SU-DHL-6 (cell line): ENCODE measurements at regions not wholly inside any gene's neighbourhood (a gene's known extent, or its start where the extent isn't known, plus 50 kb on each side); places are given as distances from the start of the nearest gene placed in this dataset.

Experiments used
- H2AFZ ChIP-seq: fragments of 200-600 bp; sonication (generic); 2 replicates; pipeline ENCODE4 v1.6.1; 2014; ENCODE audit warnings: low read depth, mild to moderate bottlenecking, moderate library complexity, mixed read lengths, antibody characterized with exemption, low read length; ENCODE audit not compliant: severe bottlenecking
- H3F3A ChIP-seq: fragments of 200-600 bp; shearing (Covaris generic); 2 replicates; pipeline ENCODE4 v1.6.0; 2016; ENCODE audit warnings: antibody characterized with exemption, mild to moderate bottlenecking; ENCODE audit not compliant: insufficient read depth
- H3K27ac ChIP-seq: fragments of 200-600 bp; sonication (generic); 2 replicates; pipeline ENCODE4 v1.5.1; 2016; ENCODE audit warnings: low read depth, mild to moderate bottlenecking, low read length, moderate library complexity, mixed read lengths
- H3K27me3 ChIP-seq: fragments of 200-600 bp; sonication (generic), shearing (Covaris generic); 2 replicates; pipeline ENCODE4 v1.6.0; 2014; ENCODE audit warnings: mild to moderate bottlenecking, low read length
- H3K36me3 ChIP-seq: fragments of 200-600 bp; sonication (generic); 2 replicates; pipeline ENCODE4 v1.6.1; 2014; ENCODE audit warnings: mild to moderate bottlenecking, low read length, mixed read lengths
- H3K4me2 ChIP-seq: fragments of 300-600, 200-600 bp; shearing (Covaris generic), sonication (generic); 2 replicates; pipeline ENCODE4 v1.6.0; 2014; ENCODE audit warnings: low read length, low read depth, mild to moderate bottlenecking; ENCODE audit not compliant: poor library complexity, severe bottlenecking
- H3K4me3 ChIP-seq: fragments of 200-600 bp; sonication (generic); 2 replicates; pipeline ENCODE4 v1.5.1; 2014; ENCODE audit warnings: antibody characterized with exemption, low read length, mild to moderate bottlenecking, mixed read lengths; ENCODE audit not compliant: insufficient read depth, poor library complexity, severe bottlenecking
- H3K79me2 ChIP-seq: fragments of 200-600 bp; sonication (generic); 2 replicates; pipeline ENCODE4 v1.6.1; 2014; ENCODE audit warnings: mild to moderate bottlenecking, low read length, moderate library complexity; ENCODE audit not compliant: insufficient read depth
- H3K9ac ChIP-seq: fragments of 200-600 bp; sonication (generic); 2 replicates; pipeline ENCODE4 v1.7.0; 2014; ENCODE audit warnings: mild to moderate bottlenecking, low read length
- H3K9me2 ChIP-seq: fragments of 200-600 bp; sonication (generic); replicated peaks from 2 replicates; pipeline ENCODE4 v1.6.1; 2014; ENCODE audit warnings: low read length; ENCODE audit not compliant: insufficient read depth
- H3K9me3 ChIP-seq: fragments of 200-600 bp; sonication (generic); 2 replicates; pipeline ENCODE4 v1.6.1; 2014; ENCODE audit warnings: low read length, mixed read lengths; ENCODE audit not compliant: insufficient read depth
- H4K20me1 ChIP-seq: fragments of 200-600 bp; sonication (generic); 2 replicates; pipeline ENCODE4 v1.6.1; 2014; ENCODE audit warnings: low read depth, mild to moderate bottlenecking, antibody characterized with exemption, low read length, moderate library complexity, mixed read lengths
- EZH2phosphoT487 ChIP-seq: fragments of 200-600 bp; sonication (generic), shearing (Covaris generic); conservative IDR thresholded peaks from 2 replicates; pipeline ENCODE4 v1.6.1; 2018; ENCODE audit warnings: mild to moderate bottlenecking, antibody characterized with exemption, low read length, moderate library complexity, mixed read lengths
- TF ChIP-seq, protein P1 (sequence below): fragments of 200-600 bp; sonication (generic); IDR thresholded peaks from one replicate; pipeline ENCODE4 v1.5.1; 2017; ENCODE audit warnings: antibody characterized with exemption, mild to moderate bottlenecking, low read length, moderate library complexity; ENCODE audit not compliant: insufficient read depth, poor library complexity, severe bottlenecking

DNA sequence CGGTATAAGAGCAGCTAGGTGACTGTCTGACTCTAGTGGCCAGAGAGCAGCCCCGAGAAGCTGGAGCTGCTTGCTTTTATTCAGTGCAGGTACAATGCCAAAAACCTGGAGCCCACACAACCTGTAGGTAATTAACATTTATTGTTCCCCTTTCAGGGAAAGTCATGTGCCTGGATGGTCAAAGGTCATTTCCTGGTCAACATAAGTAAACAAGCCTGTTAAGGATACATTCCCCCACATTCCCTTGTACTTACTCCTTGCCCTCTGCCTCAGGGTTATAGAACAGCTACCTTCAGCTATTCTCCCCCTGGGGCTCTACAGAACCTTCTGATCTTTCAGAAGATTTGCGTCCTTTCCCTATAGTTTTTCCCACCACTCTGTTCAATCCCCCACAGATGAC is 253.4 kb downstream of the TMA16 start:
- H3K9me3 ChIP-seq = peaks cover 4% of the 10 kb centered on the region; the same call in 1 of the 2 replicates
- no peaks in the 10 kb centered on the region for H3K36me3 ChIP-seq
- H3K4me3 ChIP-seq = no peak overlapping the region
- no peak overlapping the region for H3K9ac ChIP-seq
- no peaks in the 10 kb centered on the region for H3K27me3 ChIP-seq
- H3K27ac ChIP-seq = no peak overlapping the region
- no peaks in the 10 kb centered on the region for H4K20me1 ChIP-seq
- H3K79me2 ChIP-seq = no peaks in the 10 kb centered on the region
- H2AFZ ChIP-seq = no peak overlapping the region
- no peaks in the 10 kb centered on the region for H3K9me2 ChIP-seq
- H3F3A ChIP-seq = no peaks in the 10 kb centered on the region
- H3K4me2 ChIP-seq = no peak overlapping the region
- TF ChIP-seq EZH2phosphoT487 = no peak
- TF ChIP-seq, protein P1, sequence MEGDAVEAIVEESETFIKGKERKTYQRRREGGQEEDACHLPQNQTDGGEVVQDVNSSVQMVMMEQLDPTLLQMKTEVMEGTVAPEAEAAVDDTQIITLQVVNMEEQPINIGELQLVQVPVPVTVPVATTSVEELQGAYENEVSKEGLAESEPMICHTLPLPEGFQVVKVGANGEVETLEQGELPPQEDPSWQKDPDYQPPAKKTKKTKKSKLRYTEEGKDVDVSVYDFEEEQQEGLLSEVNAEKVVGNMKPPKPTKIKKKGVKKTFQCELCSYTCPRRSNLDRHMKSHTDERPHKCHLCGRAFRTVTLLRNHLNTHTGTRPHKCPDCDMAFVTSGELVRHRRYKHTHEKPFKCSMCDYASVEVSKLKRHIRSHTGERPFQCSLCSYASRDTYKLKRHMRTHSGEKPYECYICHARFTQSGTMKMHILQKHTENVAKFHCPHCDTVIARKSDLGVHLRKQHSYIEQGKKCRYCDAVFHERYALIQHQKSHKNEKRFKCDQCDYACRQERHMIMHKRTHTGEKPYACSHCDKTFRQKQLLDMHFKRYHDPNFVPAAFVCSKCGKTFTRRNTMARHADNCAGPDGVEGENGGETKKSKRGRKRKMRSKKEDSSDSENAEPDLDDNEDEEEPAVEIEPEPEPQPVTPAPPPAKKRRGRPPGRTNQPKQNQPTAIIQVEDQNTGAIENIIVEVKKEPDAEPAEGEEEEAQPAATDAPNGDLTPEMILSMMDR = no peak

DNA sequence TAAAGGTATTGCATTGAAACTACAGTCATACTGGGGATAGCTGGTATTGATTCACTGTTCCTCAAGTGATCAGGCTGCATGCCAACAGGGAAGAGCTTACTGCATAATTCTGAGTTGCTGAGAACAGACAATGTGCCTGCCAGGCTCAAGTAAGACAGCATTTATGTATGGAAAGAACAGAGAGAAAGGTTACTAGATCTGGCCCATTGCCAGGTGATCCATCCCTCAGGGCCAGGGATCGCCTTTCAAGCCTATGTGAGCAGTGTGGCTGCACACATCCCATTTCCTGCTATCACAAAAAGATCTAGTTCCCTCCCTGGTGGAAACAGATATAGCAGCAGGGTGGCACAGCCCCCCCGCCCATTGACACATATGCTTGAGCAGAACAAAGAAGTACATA is 254.0 kb downstream of the TMA16 start:
- Histone ChIP-seq H3K4me2 (no peak overlapping the region), H3K27ac (no peak overlapping the region), H3F3A (no peaks in the 10 kb centered on the region), H3K27me3 (no peaks in the 10 kb centered on the region), H3K36me3 (no peaks in the 10 kb centered on the region), H3K9me2 (no peaks in the 10 kb centered on the region), H3K9me3 (peaks cover 4% of the 10 kb centered on the region; the same call in 1 of the 2 replicates), H3K4me3 (no peak overlapping the region), H3K79me2 (no peaks in the 10 kb centered on the region), H2AFZ (no peak overlapping the region), H3K9ac (no peak overlapping the region), H4K20me1 (no peaks in the 10 kb centered on the region)
- TF ChIP-seq EZH2phosphoT487 = no peak
- TF ChIP-seq, protein P1 = no peak

DNA sequence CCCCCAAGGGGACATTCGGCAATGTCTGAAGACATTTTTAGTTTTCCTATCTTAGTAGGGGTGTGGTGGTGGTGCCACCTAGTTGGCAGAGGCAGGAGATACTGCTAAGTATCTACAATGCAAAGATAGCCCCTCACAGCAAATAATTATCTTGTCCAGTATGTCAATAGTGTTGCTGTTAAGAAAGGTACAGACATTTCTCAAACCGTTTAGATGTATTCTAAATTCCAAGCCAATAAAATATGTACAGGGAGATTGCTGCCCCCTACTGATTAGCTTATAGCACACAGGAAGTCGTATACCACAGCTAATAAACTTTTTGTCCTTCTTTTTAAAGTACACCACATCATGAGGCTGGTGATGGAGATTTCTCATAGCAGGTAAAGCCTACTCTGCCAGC is 260.5 kb downstream of the TMA16 start:
- H2AFZ ChIP-seq = peak overlapping the region; percentile 16
- no peak overlapping the region for H3K4me3 ChIP-seq
- H3F3A ChIP-seq = no peaks in the 10 kb centered on the region
- H3K27me3 ChIP-seq = no peaks in the 10 kb centered on the region
- H3K36me3 ChIP-seq = no peaks in the 10 kb centered on the region
- TF ChIP-seq, protein P1 = peak; percentile 53
- no peak for TF ChIP-seq EZH2phosphoT487
- H3K9ac ChIP-seq = no peak overlapping the region
- no peak overlapping the region for H3K27ac ChIP-seq
- no peak overlapping the region for H3K4me2 ChIP-seq
- no peaks in the 10 kb centered on the region for H4K20me1 ChIP-seq
- no peaks in the 10 kb centered on the region for H3K79me2 ChIP-seq
- H3K9me3 ChIP-seq = no peaks in the 10 kb centered on the region
- no peaks in the 10 kb centered on the region for H3K9me2 ChIP-seq

DNA sequence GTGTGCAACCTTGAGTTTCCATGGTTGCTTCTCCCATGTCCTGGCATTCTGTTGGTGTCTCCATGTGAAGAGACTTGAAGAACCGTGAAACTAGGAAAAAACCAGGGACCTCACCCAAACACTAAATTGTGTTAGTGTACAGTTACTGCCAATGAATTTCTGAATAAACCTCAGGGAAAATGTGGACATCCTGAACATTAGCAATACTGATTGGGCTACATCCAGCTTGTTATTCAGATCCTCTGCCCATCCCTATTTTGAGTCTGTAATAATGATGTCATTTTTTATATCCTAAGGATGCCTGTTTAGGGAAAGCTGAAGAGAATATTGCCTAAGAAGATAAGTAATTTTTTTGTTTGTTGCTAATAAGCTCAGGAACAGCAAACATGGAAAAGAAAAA is 262.7 kb downstream of the TMA16 start:
- no peak overlapping the region for H3K4me3 ChIP-seq
- no peaks in the 10 kb centered on the region for H3F3A ChIP-seq
- no peak overlapping the region for H3K4me2 ChIP-seq
- no peak overlapping the region for H2AFZ ChIP-seq
- no peaks in the 10 kb centered on the region for H3K9me2 ChIP-seq
- H3K27ac ChIP-seq = no peak overlapping the region
- H4K20me1 ChIP-seq = no peaks in the 10 kb centered on the region
- H3K79me2 ChIP-seq = no peaks in the 10 kb centered on the region
- TF ChIP-seq EZH2phosphoT487 = no peak
- TF ChIP-seq, protein P1 = no peak
- H3K9me3 ChIP-seq = no peaks in the 10 kb centered on the region
- H3K27me3 ChIP-seq = no peaks in the 10 kb centered on the region
- no peak overlapping the region for H3K9ac ChIP-seq
- H3K36me3 ChIP-seq = no peaks in the 10 kb centered on the region
